Right atrium auricular region (tissue), 2 donors: ENCODE measurements at regions not wholly inside any gene's neighbourhood (a gene's known extent, or its start where the extent isn't known, plus 50 kb on each side); places are given as distances from the start of the nearest gene placed in this dataset.

ENCODE experiments used
- DNase-seq: peaks from one replicate; pipeline ENCODE4 v3.0.0-alpha.2; 2019; ENCODE audit warnings: low spot score
- H3K27ac ChIP-seq, 2 donors: fragments of 200-600 bp; sonication (generic); 1 replicate in 1 of 2; 2 replicates in 1 of 2; pipeline ENCODE4 v1.5.1; 2016 to 2019
- H3K27me3 ChIP-seq, 2 donors: fragments of 200-600 bp; sonication (generic); one replicate each; pipeline versions ENCODE4 v1.5.1 to v1.6.0; 2017 to 2019
- H3K36me3 ChIP-seq: fragments of 200-600 bp; sonication (generic); one replicate; pipeline ENCODE4 v1.5.1; 2016
- H3K4me1 ChIP-seq, 2 donors: fragments of 200-600 bp; sonication (generic); one replicate each; pipeline versions ENCODE4 v1.5.1 to v1.6.0; 2017 to 2019
- H3K4me3 ChIP-seq, 2 donors: fragments of 200-600 bp; sonication (generic); 1 replicate in 1 of 2; 2 replicates in 1 of 2; pipeline ENCODE4 v1.5.1; 2017 to 2019; ENCODE audit warnings: mild to moderate bottlenecking in 1 of 2, moderate library complexity in 1 of 2
- H3K9me3 ChIP-seq, 2 donors: fragments of 200-600 bp; sonication (generic); one replicate each; pipeline ENCODE4 v1.5.1; 2019
- CTCF ChIP-seq, 2 donors: fragments of 200-600 bp; sonication (generic); IDR thresholded peaks; one replicate each; pipeline ENCODE4 v1.5.1; 2019; ENCODE audit warnings: antibody characterized with exemption in 2 of 2

- Histone ChIP-seq H3K27ac (no peak overlapping the region), H3K27me3 (no peaks in the 10 kb centered on the region), H3K4me1 (no peaks in the 10 kb centered on the region), H3K4me3 (no peak overlapping the region), H3K9me3 (peaks cover 0 to 8% of the 10 kb centered on the region in 2 donors), H3K36me3 (no peaks in the 10 kb centered on the region)
- no peak for DNase-seq
- no peak for TF ChIP-seq CTCF (IDR thresholded peaks at IDR 0.05)
These were observed 509.8 kb upstream of the SMIM21 start for GRCh38 chr18:75937306-75937705.

DNA sequence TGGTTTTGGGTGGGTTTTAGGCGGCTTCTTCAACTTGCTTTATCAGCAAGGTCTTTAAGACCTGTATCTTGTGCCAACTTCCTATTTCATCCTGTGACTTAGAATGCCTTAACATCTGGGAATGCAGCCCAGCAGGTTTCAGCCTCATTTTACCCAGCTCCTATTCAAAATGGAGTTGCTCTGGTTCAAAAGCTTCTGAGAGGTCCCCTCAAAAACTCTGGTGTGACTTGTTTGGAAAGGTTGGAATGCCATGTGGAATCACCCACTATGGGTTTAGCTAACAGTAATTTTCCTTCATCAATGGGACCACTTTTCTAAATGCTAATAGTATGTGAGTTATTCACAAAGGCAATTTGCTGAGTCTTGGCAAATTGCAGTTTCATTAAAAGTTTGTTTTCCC lies 509.4 kb upstream of the SMIM21 start:
- Histone ChIP-seq H3K27me3 (no peaks in the 10 kb centered on the region), H3K4me1 (no peaks in the 10 kb centered on the region), H3K9me3 (peaks cover 0 to 4% of the 10 kb centered on the region in 2 donors), H3K4me3 (no peak overlapping the region), H3K36me3 (no peaks in the 10 kb centered on the region), H3K27ac (no peak overlapping the region)
- DNase-seq = no peak
- TF ChIP-seq CTCF (IDR thresholded peaks at IDR 0.05) = no peak

DNA sequence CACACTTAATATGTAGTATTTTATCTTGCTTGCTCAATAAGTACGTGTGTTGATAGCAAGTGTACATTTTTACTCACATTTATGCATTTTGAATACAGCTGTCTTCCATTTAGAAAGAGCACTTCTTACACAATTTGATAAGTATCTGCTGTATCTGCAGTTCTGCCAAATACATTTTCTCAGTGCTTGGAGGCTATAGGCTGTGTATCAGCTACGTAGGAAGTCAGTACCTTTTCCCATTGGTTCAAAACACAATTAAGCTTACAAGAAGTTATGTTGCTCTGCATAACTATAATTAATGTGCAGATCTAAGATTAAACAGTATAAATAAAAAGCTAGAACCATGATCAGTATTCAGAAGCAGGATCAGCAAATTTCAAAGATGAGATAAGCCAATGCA lies 503.6 kb upstream of the SMIM21 start:
- H3K9me3 ChIP-seq = no peaks in the 10 kb centered on the region
- H3K27me3 ChIP-seq = no peaks in the 10 kb centered on the region
- H3K4me1 ChIP-seq = no peaks in the 10 kb centered on the region
- no peak overlapping the region for H3K4me3 ChIP-seq
- DNase-seq = no peak
- no peaks in the 10 kb centered on the region for H3K36me3 ChIP-seq
- TF ChIP-seq CTCF (IDR thresholded peaks at IDR 0.05) = no peak
- no peak overlapping the region for H3K27ac ChIP-seq

DNA sequence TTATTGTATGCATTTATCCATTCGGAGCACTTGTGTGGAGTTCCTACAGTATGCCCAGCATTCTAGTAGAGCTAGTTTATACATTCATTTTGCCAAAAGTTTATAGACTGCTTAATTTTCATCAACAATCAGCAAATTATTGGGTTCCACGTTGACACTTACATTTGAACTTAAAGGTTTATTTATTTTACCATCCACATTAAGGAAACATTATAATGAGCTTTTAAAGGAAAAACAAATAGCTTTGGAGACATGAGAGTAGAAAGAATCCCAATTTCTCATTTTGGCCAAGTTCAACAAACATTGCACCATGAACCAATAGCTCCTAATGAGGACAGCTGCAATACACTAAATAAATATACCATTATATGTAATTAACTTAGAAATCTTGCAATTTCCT lies 501.2 kb upstream of the SMIM21 start:
- H3K27me3 ChIP-seq = no peaks in the 10 kb centered on the region
- no peak overlapping the region for H3K27ac ChIP-seq
- no peaks in the 10 kb centered on the region for H3K36me3 ChIP-seq
- no peaks in the 10 kb centered on the region for H3K9me3 ChIP-seq
- no peak for TF ChIP-seq CTCF (IDR thresholded peaks at IDR 0.05)
- H3K4me3 ChIP-seq = no peak overlapping the region
- H3K4me1 ChIP-seq = peaks cover 0 to 2% of the 10 kb centered on the region in 2 donors
- DNase-seq = no peak

DNA sequence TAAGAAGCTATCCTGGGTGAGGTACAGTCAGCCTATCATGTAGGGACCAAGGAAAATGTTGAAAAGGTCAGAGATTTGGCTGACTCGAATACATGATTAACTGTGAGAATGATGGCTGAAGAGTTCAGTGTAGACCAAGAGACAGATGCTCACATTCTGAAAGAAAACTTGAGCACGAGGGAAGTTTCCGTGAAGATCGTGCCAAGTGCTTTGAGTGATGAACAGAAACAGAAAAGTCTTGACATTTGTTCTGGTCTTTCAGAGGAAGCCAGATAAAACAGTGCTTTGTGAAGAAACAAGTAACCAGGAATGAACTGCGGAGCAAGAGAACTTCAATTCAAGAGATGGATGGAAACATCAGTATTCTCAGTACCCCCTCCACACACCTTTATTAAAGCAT lies 500.3 kb upstream of the SMIM21 start:
- Histone ChIP-seq H3K4me3 (no peak overlapping the region), H3K27ac (no peak overlapping the region), H3K27me3 (no peaks in the 10 kb centered on the region), H3K9me3 (no peaks in the 10 kb centered on the region), H3K36me3 (no peaks in the 10 kb centered on the region), H3K4me1 (peaks cover 0 to 12% of the 10 kb centered on the region in 2 donors)
- no peak for DNase-seq
- no peak for TF ChIP-seq CTCF (IDR thresholded peaks at IDR 0.05)

DNA sequence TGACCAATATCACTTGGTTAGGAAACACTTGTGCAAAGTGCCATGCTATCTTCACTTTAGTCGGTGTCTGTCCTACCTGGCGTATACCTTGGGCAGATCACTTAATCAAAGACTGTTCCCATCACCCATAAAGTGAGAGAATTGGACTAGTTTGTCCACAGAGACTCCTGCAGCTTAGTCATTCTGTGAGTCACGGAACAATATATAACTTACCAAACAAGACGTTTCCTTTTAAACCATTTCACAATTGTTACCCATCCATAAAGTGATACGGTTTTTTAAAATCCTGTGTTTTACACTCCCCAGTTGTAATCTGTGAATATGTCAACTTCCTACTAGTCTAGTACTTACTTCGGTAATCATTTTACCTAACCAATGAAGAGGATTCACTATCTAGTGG lies 499.3 kb upstream of the SMIM21 start:
- H3K4me3 ChIP-seq = no peak overlapping the region
- DNase-seq = no peak
- no peak for TF ChIP-seq CTCF (IDR thresholded peaks at IDR 0.05)
- no peaks in the 10 kb centered on the region for H3K9me3 ChIP-seq
- H3K27ac ChIP-seq = no peak overlapping the region
- peaks cover 0 to 13% of the 10 kb centered on the region in 2 donors for H3K4me1 ChIP-seq
- H3K36me3 ChIP-seq = no peaks in the 10 kb centered on the region
- H3K27me3 ChIP-seq = no peaks in the 10 kb centered on the region
